ENCODE measurements at regions not wholly inside any gene's neighbourhood (a gene's known extent, or its start where the extent isn't known, plus 50 kb on each side); places are given as distances from the start of the nearest gene placed in this dataset.

GRCh38 chr11:119794141-119794665 lies 65.2 kb upstream of the NECTIN1 start:
- DNase-seq: no peak

GRCh38 chr11:119793335-119793984 lies 64.5 kb upstream of the NECTIN1 start:
- DNase-seq: no peak

GRCh38 chr11:119791701-119792151 lies 62.7 kb upstream of the NECTIN1 start:
- DNase-seq: no peak

- no peak for DNase-seq
Measured at GRCh38 chr11:119791047-119791446, 62.0 kb upstream of the NECTIN1 start.

GRCh38 chr11:119790476-119790875 lies 61.5 kb upstream of the NECTIN1 start:
- no peak for DNase-seq

- no peak for DNase-seq
Measured at GRCh38 chr11:119789766-119790407, 60.9 kb upstream of the NECTIN1 start.

- DNase-seq: no peak
Measured at GRCh38 chr11:119788911-119789560, 60.0 kb upstream of the NECTIN1 start.

GRCh38 chr11:119788096-119788883 lies 59.3 kb upstream of the NECTIN1 start:
- DNase-seq: no peak

- no peak for DNase-seq
Measured at GRCh38 chr11:119787074-119787461, 58.1 kb upstream of the NECTIN1 start.

GRCh38 chr11:119786431-119787073 lies 57.6 kb upstream of the NECTIN1 start:
- DNase-seq: no peak

GRCh38 chr11:119785131-119785530 lies 56.1 kb upstream of the NECTIN1 start:
- no peak for DNase-seq

- DNase-seq: no peak
Measured at GRCh38 chr11:119784421-119784820, 55.4 kb upstream of the NECTIN1 start.

GRCh38 chr11:119783466-119784400 lies 54.7 kb upstream of the NECTIN1 start:
- DNase-seq: no peak

GRCh38 chr11:119782739-119783072 lies 53.7 kb upstream of the NECTIN1 start:
- DNase-seq: no peak

GRCh38 chr11:119782006-119782738 lies 53.2 kb upstream of the NECTIN1 start:
- no peak for DNase-seq

GRCh38 chr11:119780222-119780953 lies 51.4 kb upstream of the NECTIN1 start:
- no peak for DNase-seq

- DNase-seq: no peak
Measured at GRCh38 chr11:119779195-119780071, 50.4 kb upstream of the NECTIN1 start.
